PC-9 (cell line): ENCODE measurements at regions not wholly inside any gene's neighbourhood (a gene's known extent, or its start where the extent isn't known, plus 50 kb on each side); places are given as distances from the start of the nearest gene placed in this dataset.

Experiments used
- CTCF ChIP-seq: fragments of 200-600 bp; sonication (generic); conservative IDR thresholded peaks from 2 replicates; pipeline ENCODE4 v1.6.1; 2017; ENCODE audit warnings: mixed run types, antibody characterized with exemption, mild to moderate bottlenecking, moderate library complexity
- EZH2 ChIP-seq: fragments of 200-600 bp; sonication (generic); IDR thresholded peaks from 2 replicates; pipeline ENCODE4 v1.8.0; 2017; ENCODE audit warnings: antibody characterized with exemption, low read depth

DNA sequence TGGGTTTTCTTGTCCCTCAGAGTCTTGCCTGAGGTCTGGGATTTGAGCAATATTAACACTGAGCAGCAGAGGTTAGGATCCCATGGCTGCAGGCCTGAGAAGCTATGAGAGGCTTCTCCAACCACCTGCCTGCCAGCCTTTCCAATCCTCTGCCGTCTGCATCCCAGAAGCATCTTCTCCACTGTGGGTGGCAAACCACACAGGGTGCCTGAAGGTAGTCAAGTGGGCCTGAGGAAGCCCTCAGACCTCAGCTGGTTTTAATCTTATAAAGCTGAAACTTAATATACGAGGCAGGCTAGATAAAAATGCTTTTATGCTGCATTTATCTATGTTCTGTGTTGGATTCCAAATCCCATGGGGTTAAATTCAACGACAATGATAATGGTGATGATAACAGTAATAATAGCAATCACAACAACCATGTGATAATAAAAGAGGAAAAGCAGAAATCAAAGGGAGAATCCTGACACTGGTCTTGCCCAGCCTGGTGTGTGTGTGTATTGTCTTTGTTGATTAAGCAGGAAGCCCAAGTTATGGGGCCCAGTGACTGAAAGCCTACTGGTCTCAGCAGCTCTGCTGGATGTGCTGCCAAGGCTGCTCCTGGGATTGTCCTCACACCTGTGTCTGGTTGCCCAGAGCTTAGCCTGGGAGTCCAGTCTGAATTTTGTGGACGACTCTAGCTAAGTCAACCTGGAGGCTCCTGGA, 59.7 kb upstream of the LDAH start:
- no peak for TF ChIP-seq CTCF
- no peak for TF ChIP-seq EZH2
